Gastrocnemius medialis (tissue), 4 donors: ENCODE measurements at regions not wholly inside any gene's neighbourhood (a gene's known extent, or its start where the extent isn't known, plus 50 kb on each side); places are given as distances from the start of the nearest gene placed in this dataset.
"Not testable (repeated sequence)": the region's sequence is repeated elsewhere in the genome, so short reads cannot be mapped to it uniquely, and the experiment has no call there.

Experiments used
- ATAC-seq, 2 donors: fragments of 150-250 bp; one replicate each; pipeline ENCODE4 v1.9.1; 2016
- DNase-seq, 2 donors: peaks; one replicate each; pipeline ENCODE4 v3.0.0-alpha.2; 2019
- H3K27ac ChIP-seq, 4 donors: fragments of 200-600 bp; sonication (generic); 1 replicate in 1 of 4; 2 replicates in 3 of 4; pipeline ENCODE4 v1.5.1; 2016 to 2018; ENCODE audit warnings: mild to moderate bottlenecking in 2 of 4, moderate library complexity in 1 of 4
- H3K27me3 ChIP-seq, 3 donors: fragments of 200-600 bp; sonication (generic) in 2 of 3; 1 replicate in 1 of 3; 2 replicates in 2 of 3; pipeline versions ENCODE4 v1.5.1 to v1.6.0; 2016 to 2019; ENCODE audit warnings: mild to moderate bottlenecking in 1 of 3, moderate library complexity in 1 of 3
- H3K36me3 ChIP-seq, 2 donors: fragments of 200-600 bp; sonication (generic) in 1 of 2; one replicate each; pipeline ENCODE4 v1.5.1; 2017 to 2018
- H3K4me1 ChIP-seq, 2 donors: fragments of 200-600 bp; sonication (generic) in 1 of 2; one replicate each; pipeline ENCODE4 v1.5.1; 2016 to 2017; ENCODE audit warnings: mild to moderate bottlenecking in 2 of 2
- H3K4me3 ChIP-seq, 4 donors: fragments of 200-600 bp; sonication (generic) in 3 of 4; 1 replicate in 1 of 4; 2 replicates in 3 of 4; pipeline ENCODE4 v1.5.1; 2016 to 2019; ENCODE audit warnings: mild to moderate bottlenecking in 2 of 4
- H3K9me3 ChIP-seq, 3 donors: fragments of 200-600 bp; sonication (generic) in 2 of 3; 1 replicate in 1 of 3; 2 replicates in 2 of 3; pipeline ENCODE4 v1.5.1; 2016 to 2019
- POLR2A ChIP-seq, 2 donors: fragments of 450-650 bp; IDR thresholded peaks; one replicate each; pipeline ENCODE4 v1.6.1; 2017; ENCODE audit warnings: antibody characterized with exemption in 2 of 2, mild to moderate bottlenecking in 2 of 2, moderate library complexity in 2 of 2
- in situ Hi-C, 4 donors: fragments of 200-750 bp; cut with MboI; loops; one replicate each; pipeline versions ENCODE4 v1.15.0 to v1.8.0; 2017; ENCODE audit warnings: low sequenced_read_pairs in 4 of 4
- intact Hi-C: fragments of 100-400 bp; cut with DNase I; formaldehyde crosslinking; loops from one replicate; pipeline ENCODE4 v1.15.1; 2023; ENCODE audit warnings: low total_unique reads
- TF ChIP-seq, protein P1 (sequence below), 5 experiments: fragments of 450-650 bp in 3 of 5; fragments of 200-600 bp in 2 of 5; sonication (generic) in 2 of 5; IDR thresholded peaks in 4 of 5; conservative IDR thresholded peaks in 1 of 5; 1 replicate in 4 of 5; 2 replicates in 1 of 5; pipeline ENCODE4 v1.5.1; 2016 to 2019; ENCODE audit warnings: antibody characterized with exemption in 5 of 5, mild to moderate bottlenecking in 3 of 5, moderate library complexity in 3 of 5

DNA sequence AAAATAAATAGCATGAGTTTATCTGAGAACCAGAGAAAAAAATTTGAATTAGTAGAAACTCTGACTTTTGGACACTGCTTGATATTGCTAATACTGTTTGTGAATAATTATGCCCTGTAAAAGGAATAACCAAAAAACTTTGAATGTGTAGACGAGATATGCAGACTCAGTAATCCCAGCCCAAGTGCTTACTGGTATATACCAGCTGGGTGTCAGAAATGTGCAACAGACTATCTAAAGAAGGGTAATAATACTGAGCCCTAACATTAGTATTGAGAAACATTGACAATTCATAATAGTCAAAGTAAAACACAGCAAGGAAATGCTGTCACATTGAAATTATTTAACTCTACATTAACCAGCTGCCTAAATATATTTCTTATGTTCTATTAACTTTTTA lies 60.5 kb upstream of the ZC3H15 start:
- in situ Hi-C loops (no loop called here), intact Hi-C loops (no loop called here)
- no peak for DNase-seq
- TF ChIP-seq, protein P1, sequence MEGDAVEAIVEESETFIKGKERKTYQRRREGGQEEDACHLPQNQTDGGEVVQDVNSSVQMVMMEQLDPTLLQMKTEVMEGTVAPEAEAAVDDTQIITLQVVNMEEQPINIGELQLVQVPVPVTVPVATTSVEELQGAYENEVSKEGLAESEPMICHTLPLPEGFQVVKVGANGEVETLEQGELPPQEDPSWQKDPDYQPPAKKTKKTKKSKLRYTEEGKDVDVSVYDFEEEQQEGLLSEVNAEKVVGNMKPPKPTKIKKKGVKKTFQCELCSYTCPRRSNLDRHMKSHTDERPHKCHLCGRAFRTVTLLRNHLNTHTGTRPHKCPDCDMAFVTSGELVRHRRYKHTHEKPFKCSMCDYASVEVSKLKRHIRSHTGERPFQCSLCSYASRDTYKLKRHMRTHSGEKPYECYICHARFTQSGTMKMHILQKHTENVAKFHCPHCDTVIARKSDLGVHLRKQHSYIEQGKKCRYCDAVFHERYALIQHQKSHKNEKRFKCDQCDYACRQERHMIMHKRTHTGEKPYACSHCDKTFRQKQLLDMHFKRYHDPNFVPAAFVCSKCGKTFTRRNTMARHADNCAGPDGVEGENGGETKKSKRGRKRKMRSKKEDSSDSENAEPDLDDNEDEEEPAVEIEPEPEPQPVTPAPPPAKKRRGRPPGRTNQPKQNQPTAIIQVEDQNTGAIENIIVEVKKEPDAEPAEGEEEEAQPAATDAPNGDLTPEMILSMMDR (IDR thresholded peaks at IDR 0.05 in 4 of 5, conservative IDR thresholded peaks at IDR 0.05 in 1 of 5), result no peak
- no peak for TF ChIP-seq POLR2A (IDR thresholded peaks at IDR 0.05)
- H3K4me3 ChIP-seq, result no peak overlapping the region
- H3K27ac ChIP-seq, result no peak overlapping the region
- H3K4me1 ChIP-seq, result peaks cover 4% of the 10 kb centered on the region in 2 donors
- H3K27me3 ChIP-seq, result no peaks in the 10 kb centered on the region
- H3K36me3 ChIP-seq, result no peaks in the 10 kb centered on the region
- no peak for ATAC-seq
- no peaks in the 10 kb centered on the region for H3K9me3 ChIP-seq

- no peaks in the 10 kb centered on the region for H3K36me3 ChIP-seq
- TF ChIP-seq POLR2A (IDR thresholded peaks at IDR 0.05), result no peak
- TF ChIP-seq, protein P1 (IDR thresholded peaks at IDR 0.05 in 4 of 5, conservative IDR thresholded peaks at IDR 0.05 in 1 of 5), result no peak
- no peaks in the 10 kb centered on the region for H3K9me3 ChIP-seq
- H3K4me1 ChIP-seq, result peaks cover 4% of the 10 kb centered on the region in 2 donors
- intact Hi-C loops, result no loop called here
- H3K27ac ChIP-seq, result no peak overlapping the region
- ATAC-seq (no peak), DNase-seq (no peak)
- no peaks in the 10 kb centered on the region for H3K27me3 ChIP-seq
- no peak overlapping the region for H3K4me3 ChIP-seq
- in situ Hi-C loops, result no loop called here
These were observed 59.7 kb upstream of the ZC3H15 start for GRCh38 chr2:186426153-186427016.

- H3K27ac ChIP-seq, H3K9me3 ChIP-seq, H3K4me1 ChIP-seq, in situ Hi-C loops, H3K36me3 ChIP-seq, intact Hi-C loops, H3K27me3 ChIP-seq, DNase-seq, H3K4me3 ChIP-seq, ATAC-seq: not testable (repeated sequence)
These were observed 59.1 kb upstream of the ZC3H15 start for GRCh38 chr2:186427017-186427350.

GRCh38 chr2:186427970-186428369 lies 58.1 kb upstream of the ZC3H15 start:
- in situ Hi-C loops, result no loop called here
- intact Hi-C loops, result no loop called here
- ATAC-seq, result no peak
- peaks cover 0 to 4% of the 10 kb centered on the region in 2 donors for H3K4me1 ChIP-seq
- TF ChIP-seq, protein P1 (IDR thresholded peaks at IDR 0.05 in 4 of 5, conservative IDR thresholded peaks at IDR 0.05 in 1 of 5), result no peak
- no peak for TF ChIP-seq POLR2A (IDR thresholded peaks at IDR 0.05)
- H3K36me3 ChIP-seq, result no peaks in the 10 kb centered on the region
- H3K9me3 ChIP-seq, result no peaks in the 10 kb centered on the region
- no peak overlapping the region for H3K4me3 ChIP-seq
- no peak for DNase-seq
- H3K27me3 ChIP-seq, result no peaks in the 10 kb centered on the region
- H3K27ac ChIP-seq, result no peak overlapping the region

GRCh38 chr2:186429104-186429503 lies 57.0 kb upstream of the ZC3H15 start:
- no peak for TF ChIP-seq POLR2A (IDR thresholded peaks at IDR 0.05)
- TF ChIP-seq, protein P1 (IDR thresholded peaks at IDR 0.05 in 4 of 5, conservative IDR thresholded peaks at IDR 0.05 in 1 of 5), result no peak
- ATAC-seq (no peak), DNase-seq (no peak)
- in situ Hi-C loops, result no loop called here
- H3K36me3 ChIP-seq, result no peaks in the 10 kb centered on the region
- H3K4me1 ChIP-seq, result no peaks in the 10 kb centered on the region
- no peak overlapping the region for H3K4me3 ChIP-seq
- H3K27ac ChIP-seq, result no peak overlapping the region
- H3K27me3 ChIP-seq, result no peaks in the 10 kb centered on the region
- no peaks in the 10 kb centered on the region for H3K9me3 ChIP-seq
- intact Hi-C loops, result no loop called here
